ENCODE measurements at regions not wholly inside any gene's neighbourhood (a gene's known extent, or its start where the extent isn't known, plus 50 kb on each side); places are given as distances from the start of the nearest gene placed in this dataset.

GRCh38 chr3:81859524-81859923, 98.1 kb upstream of the GBE1 start:
- Histone ChIP-seq H2AFZ (ENCODE audit: low read length) (no peak overlapping the region), H3K9ac (ENCODE audit: low read length) (no peak overlapping the region), H3K9me2 (replicated peaks; ENCODE audit: low read length) (no peaks in the 10 kb centered on the region), H3F3A (ENCODE audit: low read length, unreplicated experiment) (no peaks in the 10 kb centered on the region), H3K27ac (ENCODE audit: low read length) (no peak overlapping the region), H3K36me3 (ENCODE audit: low read depth, low read length) (no peaks in the 10 kb centered on the region), H4K20me1 (ENCODE audit: low read length) (no peaks in the 10 kb centered on the region), H3K27me3 (ENCODE audit: low read length) (no peaks in the 10 kb centered on the region), H3K79me2 (ENCODE audit: low read length) (no peaks in the 10 kb centered on the region), H3K9me3 (ENCODE audit: low read length) (no peaks in the 10 kb centered on the region), H3K4me3 (ENCODE audit: low read length) (no peak overlapping the region), H3K4me1 (ENCODE audit: insufficient read depth, low read length) (no peaks in the 10 kb centered on the region), H3K4me2 (ENCODE audit: low read length) (no peak overlapping the region)
- TF ChIP-seq EZH2 (IDR thresholded peaks at IDR 0.05; ENCODE audit: low read length, unreplicated experiment), result no peak
- no peak for TF ChIP-seq EZH2phosphoT487 (IDR thresholded peaks at IDR 0.05; ENCODE audit: borderline replicate concordance, low read length)
- no peak for TF ChIP-seq CTCF (conservative IDR thresholded peaks at IDR 0.05; ENCODE audit: low read depth, low read length)
- POLR2A ChIA-PET (ENCODE audit: unreplicated experiment), result interaction anchor here (0.6 kb wide), 1 partner anchor 194 kb away, joined by 6 read pairs; no protein-coding TSS in a partner anchor
- BruUV-seq (replicated peaks), result no TSS peak
- DNase-seq (no peak), ATAC-seq (no peak)
- CTCF ChIA-PET, result no interaction called here
- intact Hi-C loops (cut with micrococcal nuclease), result no loop called here

GRCh38 chr3:81853431-81853830, 92.0 kb upstream of the GBE1 start:
- Histone ChIP-seq H3F3A (ENCODE audit: low read length, unreplicated experiment) (no peaks in the 10 kb centered on the region), H4K20me1 (ENCODE audit: low read length) (no peaks in the 10 kb centered on the region), H3K27me3 (ENCODE audit: low read length) (no peaks in the 10 kb centered on the region), H3K4me1 (ENCODE audit: insufficient read depth, low read length) (no peaks in the 10 kb centered on the region), H3K9me2 (replicated peaks; ENCODE audit: low read length) (no peaks in the 10 kb centered on the region), H3K9me3 (ENCODE audit: low read length) (no peaks in the 10 kb centered on the region), H3K9ac (ENCODE audit: low read length) (no peak overlapping the region), H3K4me2 (ENCODE audit: low read length) (no peak overlapping the region), H3K27ac (ENCODE audit: low read length) (no peak overlapping the region), H3K79me2 (ENCODE audit: low read length) (no peaks in the 10 kb centered on the region), H3K36me3 (ENCODE audit: low read depth, low read length) (no peaks in the 10 kb centered on the region), H2AFZ (ENCODE audit: low read length) (no peak overlapping the region), H3K4me3 (ENCODE audit: low read length) (no peak overlapping the region)
- DNase-seq (no peak), ATAC-seq (no peak)
- POLR2A ChIA-PET (ENCODE audit: unreplicated experiment), result no interaction called here
- BruUV-seq (replicated peaks), result no TSS peak
- intact Hi-C loops (cut with micrococcal nuclease), result no loop called here
- TF ChIP-seq CTCF (conservative IDR thresholded peaks at IDR 0.05; ENCODE audit: low read depth, low read length) (no peak), EZH2phosphoT487 (IDR thresholded peaks at IDR 0.05; ENCODE audit: borderline replicate concordance, low read length) (no peak), EZH2 (IDR thresholded peaks at IDR 0.05; ENCODE audit: low read length, unreplicated experiment) (no peak)
- CTCF ChIA-PET, result no interaction called here

GRCh38 chr3:81851176-81851575, 89.7 kb upstream of the GBE1 start:
- ATAC-seq, result no peak
- Histone ChIP-seq H3K4me3 (ENCODE audit: low read length) (no peak overlapping the region), H4K20me1 (ENCODE audit: low read length) (no peaks in the 10 kb centered on the region), H3K27me3 (ENCODE audit: low read length) (no peaks in the 10 kb centered on the region), H3F3A (ENCODE audit: low read length, unreplicated experiment) (no peaks in the 10 kb centered on the region), H3K9me3 (ENCODE audit: low read length) (no peaks in the 10 kb centered on the region), H3K79me2 (ENCODE audit: low read length) (no peaks in the 10 kb centered on the region), H2AFZ (ENCODE audit: low read length) (no peak overlapping the region), H3K36me3 (ENCODE audit: low read depth, low read length) (no peaks in the 10 kb centered on the region), H3K27ac (ENCODE audit: low read length) (no peak overlapping the region), H3K4me2 (ENCODE audit: low read length) (no peak overlapping the region), H3K4me1 (ENCODE audit: insufficient read depth, low read length) (no peaks in the 10 kb centered on the region), H3K9ac (ENCODE audit: low read length) (no peak overlapping the region), H3K9me2 (replicated peaks; ENCODE audit: low read length) (no peaks in the 10 kb centered on the region)
- ChIA-PET CTCF (no interaction called here), POLR2A (ENCODE audit: unreplicated experiment) (no interaction called here)
- intact Hi-C loops (cut with micrococcal nuclease), result no loop called here
- BruUV-seq (replicated peaks), result no TSS peak
- DNase-seq, result no peak
- TF ChIP-seq EZH2 (IDR thresholded peaks at IDR 0.05; ENCODE audit: low read length, unreplicated experiment) (no peak), EZH2phosphoT487 (IDR thresholded peaks at IDR 0.05; ENCODE audit: borderline replicate concordance, low read length) (no peak)

All from PC-3 (cell line).